HEK293 (cell line): ENCODE measurements at regions not wholly inside any gene's neighbourhood (a gene's known extent, or its start where the extent isn't known, plus 50 kb on each side); places are given as distances from the start of the nearest gene placed in this dataset.

Source experiments
- CTCF ChIA-PET: fragments of 350-600 bp; formaldehyde crosslinking; extraction: SDS; loops from one replicate; lab custom pipeline; 2021; ENCODE audit warnings: antibody characterized with exemption; lab: Yijun Ruan, JAX
- POLR2A ChIA-PET: fragments of 300-600 bp; formaldehyde crosslinking; extraction: SDS; loops from one replicate; lab custom pipeline; 2020; ENCODE audit warnings: antibody characterized with exemption, inconsistent platforms; lab: Yijun Ruan, JAX
- H3K27ac ChIP-seq: fragments of 200-500 bp; sonication (Bioruptor generic); 2 replicates; pipeline ENCODE4 v1.5.1; 2014; ENCODE audit warnings: low read depth, low read length, control low read depth, inconsistent platforms; ENCODE audit errors: extremely low read depth
- H3K36me3 ChIP-seq, 2 experiments: fragments of 200-500 bp in 1 of 2; sonication (Bioruptor generic) in 1 of 2; 1 replicate in 1 of 2; 2 replicates in 1 of 2; pipeline ENCODE4 v1.5.1; 2014 to 2017; ENCODE audit warnings: inconsistent platforms in 2 of 2, low read length in 2 of 2; ENCODE audit not compliant: control insufficient read depth in 2 of 2, insufficient read depth in 1 of 2
- H3K4me1 ChIP-seq: fragments of 200-500 bp; sonication (Bioruptor generic); 2 replicates; pipeline ENCODE4 v1.5.1; 2014; ENCODE audit warnings: mild to moderate bottlenecking, low read length, inconsistent platforms; ENCODE audit not compliant: control insufficient read depth, insufficient read depth
- H3K4me3 ChIP-seq: 2 replicates; pipeline ENCODE4 v1.5.1; 2011; ENCODE audit warnings: low read depth, mild to moderate bottlenecking, control low read depth, low read length, moderate library complexity
- H3K9me3 ChIP-seq: fragments of 200-500 bp; sonication (Bioruptor generic); 2 replicates; pipeline ENCODE4 v1.5.1; 2014; ENCODE audit warnings: low read depth, low read length, inconsistent platforms; ENCODE audit not compliant: control insufficient read depth, insufficient read depth
- GLIS2 ChIP-seq: fragments of 450-650 bp; formaldehyde crosslinking; IDR thresholded peaks from 2 replicates; pipeline ENCODE4 v1.5.1; 2016; ENCODE audit warnings: missing biosample characterization, missing genetic modification characterization
- HOXA7 ChIP-seq: sonication (generic); formaldehyde crosslinking; IDR thresholded peaks from 2 replicates; pipeline ENCODE4 v1.8.1; 2022; ENCODE audit warnings: missing genetic modification reagents, borderline replicate concordance
- IKZF3 ChIP-seq: fragments of 450-650 bp; IDR thresholded peaks from 2 replicates; pipeline ENCODE4 v1.5.0; 2018; ENCODE audit warnings: missing biosample characterization, mild to moderate bottlenecking, missing genetic modification characterization, moderate library complexity
- KLF1 ChIP-seq: fragments of 450-650 bp; formaldehyde crosslinking; IDR thresholded peaks from 2 replicates; pipeline ENCODE4 v1.5.1; 2016; ENCODE audit warnings: missing biosample characterization, missing genetic modification characterization
- KLF8 ChIP-seq: fragments of 450-650 bp; formaldehyde crosslinking; IDR thresholded peaks from 2 replicates; pipeline ENCODE4 v1.5.1; 2016; ENCODE audit warnings: missing biosample characterization, missing genetic modification characterization
- PRDM10 ChIP-seq: fragments of 450-650 bp; formaldehyde crosslinking; IDR thresholded peaks from 2 replicates; pipeline ENCODE4 v1.5.1; 2016; ENCODE audit warnings: missing biosample characterization, missing genetic modification characterization
- SP7 ChIP-seq: fragments of 450-650 bp; formaldehyde crosslinking; IDR thresholded peaks from 2 replicates; pipeline ENCODE4 v1.5.1; 2016; ENCODE audit warnings: missing biosample characterization, missing genetic modification characterization
- ZIC2 ChIP-seq: fragments of 450-650 bp; formaldehyde crosslinking; IDR thresholded peaks from 2 replicates; pipeline ENCODE4 v1.5.1; 2016; ENCODE audit warnings: missing biosample characterization, missing genetic modification characterization
- ZNF112 ChIP-seq: fragments of 450-650 bp; formaldehyde crosslinking; IDR thresholded peaks from 2 replicates; pipeline ENCODE4 v1.5.0; 2017; ENCODE audit warnings: missing biosample characterization, missing genetic modification characterization
- ZNF132 ChIP-seq: fragments of 450-650 bp; formaldehyde crosslinking; IDR thresholded peaks from 2 replicates; pipeline ENCODE4 v1.5.1; 2017; ENCODE audit warnings: missing biosample characterization, missing genetic modification characterization, borderline replicate concordance
- ZNF157 ChIP-seq: fragments of 450-650 bp; formaldehyde crosslinking; IDR thresholded peaks from 2 replicates; pipeline ENCODE4 v1.5.1; 2016; ENCODE audit warnings: missing biosample characterization, missing genetic modification characterization
- ZNF18 ChIP-seq: fragments of 450-650 bp; formaldehyde crosslinking; IDR thresholded peaks from 2 replicates; pipeline ENCODE4 v1.5.1; 2016; ENCODE audit warnings: missing biosample characterization, missing genetic modification characterization
- ZNF19 ChIP-seq: fragments of 450-650 bp; formaldehyde crosslinking; IDR thresholded peaks from 2 replicates; pipeline ENCODE4; 2016; ENCODE audit warnings: missing biosample characterization, missing genetic modification characterization, low read depth
- ZNF24 ChIP-seq: fragments of 450-650 bp; formaldehyde crosslinking; IDR thresholded peaks from 2 replicates; pipeline ENCODE4 v1.5.1; 2016; ENCODE audit warnings: missing biosample characterization, missing genetic modification characterization
- ZNF280D ChIP-seq: fragments of 450-650 bp; formaldehyde crosslinking; IDR thresholded peaks from 2 replicates; pipeline ENCODE4 v1.5.1; 2016; ENCODE audit warnings: missing biosample characterization, missing genetic modification characterization
- ZNF48 ChIP-seq: fragments of 450-650 bp; formaldehyde crosslinking; IDR thresholded peaks from 2 replicates; pipeline ENCODE4 v1.5.1; 2016; ENCODE audit warnings: missing biosample characterization, missing genetic modification characterization
- ZNF501 ChIP-seq: fragments of 450-650 bp; formaldehyde crosslinking; IDR thresholded peaks from 2 replicates; pipeline ENCODE4 v1.5.1; 2016; ENCODE audit warnings: missing biosample characterization, missing genetic modification characterization
- ZNF548 ChIP-seq: fragments of 450-650 bp; formaldehyde crosslinking; IDR thresholded peaks from 2 replicates; pipeline ENCODE4 v1.5.1; 2016; ENCODE audit warnings: missing biosample characterization, missing genetic modification characterization
- ZNF571 ChIP-seq: fragments of 450-650 bp; formaldehyde crosslinking; IDR thresholded peaks from 2 replicates; pipeline ENCODE4 v1.5.0; 2017; ENCODE audit warnings: missing biosample characterization, missing genetic modification characterization
- ZNF623 ChIP-seq: fragments of 450-650 bp; formaldehyde crosslinking; IDR thresholded peaks from 2 replicates; pipeline ENCODE4 v1.5.1; 2016; ENCODE audit warnings: missing biosample characterization, missing genetic modification characterization
- ZNF692 ChIP-seq: fragments of 450-650 bp; formaldehyde crosslinking; IDR thresholded peaks from 2 replicates; pipeline ENCODE4 v1.5.1; 2016; ENCODE audit warnings: missing biosample characterization, missing genetic modification characterization
- ZNF707 ChIP-seq: fragments of 450-650 bp; formaldehyde crosslinking; IDR thresholded peaks from 2 replicates; pipeline ENCODE4 v1.5.1; 2016; ENCODE audit warnings: missing biosample characterization, missing genetic modification characterization
- ZNF791 ChIP-seq: fragments of 450-650 bp; formaldehyde crosslinking; IDR thresholded peaks from 2 replicates; pipeline ENCODE4 v1.5.1; 2016; ENCODE audit warnings: missing biosample characterization, missing genetic modification characterization
- ZSCAN16 ChIP-seq: fragments of 450-650 bp; formaldehyde crosslinking; IDR thresholded peaks from 2 replicates; pipeline ENCODE4 v1.5.1; 2016; ENCODE audit warnings: missing biosample characterization, missing genetic modification characterization

GRCh38 chr2:128446049-128446873 is 127.6 kb upstream of the HS6ST1 start (continued):
- TF ChIP-seq ZNF707 (tag by site-specific recombination) = no peak
- no peak for TF ChIP-seq ZNF112 (tag by site-specific recombination)
- no peak for TF ChIP-seq PRDM10 (tag by site-specific recombination)
- TF ChIP-seq ZNF280D (tag by site-specific recombination) = no peak

DNA sequence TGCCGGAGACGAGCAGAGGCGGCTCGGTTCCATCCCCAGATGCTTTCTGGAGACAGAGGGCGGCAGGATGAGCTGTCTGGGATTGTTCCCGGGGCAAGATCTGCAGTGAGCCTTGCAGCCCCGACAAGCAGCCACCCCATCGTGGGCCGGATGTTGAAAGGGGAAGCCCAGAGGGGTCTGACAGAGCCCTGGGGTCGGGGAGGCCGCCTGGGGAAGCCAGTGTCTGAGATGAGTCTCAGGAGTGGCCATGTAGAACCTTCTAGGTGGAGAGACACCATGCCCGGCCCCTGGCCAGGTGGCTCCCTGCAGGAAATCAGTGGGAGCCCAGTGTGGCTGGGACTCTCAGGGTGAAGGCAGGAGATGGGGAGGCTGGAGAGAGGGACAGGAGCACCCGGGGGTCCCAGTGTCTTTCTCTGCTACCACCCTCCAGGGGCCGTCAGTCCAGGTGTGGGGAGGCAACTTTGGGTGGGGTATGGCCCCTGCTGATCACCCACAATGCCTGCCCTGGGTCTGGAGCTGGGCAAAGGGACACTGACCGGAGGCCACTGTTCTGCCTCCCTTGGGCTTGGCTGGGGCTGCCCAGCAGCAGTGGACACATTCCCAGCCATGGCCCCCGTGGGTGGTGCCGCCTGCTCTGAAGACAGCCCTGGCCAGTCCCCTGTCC is 128.3 kb upstream of the HS6ST1 start:
- Histone ChIP-seq H3K27ac (no peak overlapping the region), H3K4me3 (no peak overlapping the region), H3K9me3 (no peaks in the 10 kb centered on the region)
- CTCF ChIA-PET = no interaction called here
- TF ChIP-seq ZNF24 (tag by site-specific recombination) (no peak), ZNF18 (no peak), SP7 (tag by site-specific recombination) (no peak), ZNF132 (tag by site-specific recombination) (no peak), KLF1 (tag by site-specific recombination) (no peak), ZNF48 (tag by site-specific recombination) (no peak), ZNF692 (tag by site-specific recombination) (no peak), GLIS2 (no peak), ZNF157 (tag by site-specific recombination) (no peak), ZNF501 (tag by site-specific recombination) (no peak), ZNF791 (tag by site-specific recombination) (no peak), ZNF19 (no peak), ZNF548 (tag by site-specific recombination) (no peak), ZIC2 (tag by site-specific recombination) (no peak), HOXA7 (CRISPR knock-in tag) (no peak), ZSCAN16 (tag by site-specific recombination) (no peak), ZNF623 (tag by site-specific recombination) (no peak), ZNF571 (tag by site-specific recombination) (no peak), KLF8 (tag by site-specific recombination) (no peak), IKZF3 (tag by site-specific recombination) (no peak)
- TF ChIP-seq, all 188 proteins: peak for 0
- no peaks in the 10 kb centered on the region for H3K4me1 ChIP-seq
- POLR2A ChIA-PET = interaction anchor here (0.6 kb wide), 1 partner anchor 206 kb away, joined by 3 read pairs; no protein-coding TSS in a partner anchor
- no peaks in the 10 kb centered on the region for H3K36me3 ChIP-seq
